ENCODE measurements at regions not wholly inside any gene's neighbourhood (a gene's known extent, or its start where the extent isn't known, plus 50 kb on each side); places are given as distances from the start of the nearest gene placed in this dataset.

GRCh38 chr5:58299256-58299655, 160.6 kb downstream of the PLK2 start:
- TF ChIP-seq, protein P1, sequence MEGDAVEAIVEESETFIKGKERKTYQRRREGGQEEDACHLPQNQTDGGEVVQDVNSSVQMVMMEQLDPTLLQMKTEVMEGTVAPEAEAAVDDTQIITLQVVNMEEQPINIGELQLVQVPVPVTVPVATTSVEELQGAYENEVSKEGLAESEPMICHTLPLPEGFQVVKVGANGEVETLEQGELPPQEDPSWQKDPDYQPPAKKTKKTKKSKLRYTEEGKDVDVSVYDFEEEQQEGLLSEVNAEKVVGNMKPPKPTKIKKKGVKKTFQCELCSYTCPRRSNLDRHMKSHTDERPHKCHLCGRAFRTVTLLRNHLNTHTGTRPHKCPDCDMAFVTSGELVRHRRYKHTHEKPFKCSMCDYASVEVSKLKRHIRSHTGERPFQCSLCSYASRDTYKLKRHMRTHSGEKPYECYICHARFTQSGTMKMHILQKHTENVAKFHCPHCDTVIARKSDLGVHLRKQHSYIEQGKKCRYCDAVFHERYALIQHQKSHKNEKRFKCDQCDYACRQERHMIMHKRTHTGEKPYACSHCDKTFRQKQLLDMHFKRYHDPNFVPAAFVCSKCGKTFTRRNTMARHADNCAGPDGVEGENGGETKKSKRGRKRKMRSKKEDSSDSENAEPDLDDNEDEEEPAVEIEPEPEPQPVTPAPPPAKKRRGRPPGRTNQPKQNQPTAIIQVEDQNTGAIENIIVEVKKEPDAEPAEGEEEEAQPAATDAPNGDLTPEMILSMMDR (IDR thresholded peaks at IDR 0.05): no peak
- no peak for TF ChIP-seq POLR2AphosphoS5 (IDR thresholded peaks at IDR 0.05; ENCODE audit: low read depth, low read length)
- no peak for TF ChIP-seq TCF7L2 (IDR thresholded peaks at IDR 0.05; ENCODE audit: low read depth, low read length)
- TF ChIP-seq, protein P2, sequence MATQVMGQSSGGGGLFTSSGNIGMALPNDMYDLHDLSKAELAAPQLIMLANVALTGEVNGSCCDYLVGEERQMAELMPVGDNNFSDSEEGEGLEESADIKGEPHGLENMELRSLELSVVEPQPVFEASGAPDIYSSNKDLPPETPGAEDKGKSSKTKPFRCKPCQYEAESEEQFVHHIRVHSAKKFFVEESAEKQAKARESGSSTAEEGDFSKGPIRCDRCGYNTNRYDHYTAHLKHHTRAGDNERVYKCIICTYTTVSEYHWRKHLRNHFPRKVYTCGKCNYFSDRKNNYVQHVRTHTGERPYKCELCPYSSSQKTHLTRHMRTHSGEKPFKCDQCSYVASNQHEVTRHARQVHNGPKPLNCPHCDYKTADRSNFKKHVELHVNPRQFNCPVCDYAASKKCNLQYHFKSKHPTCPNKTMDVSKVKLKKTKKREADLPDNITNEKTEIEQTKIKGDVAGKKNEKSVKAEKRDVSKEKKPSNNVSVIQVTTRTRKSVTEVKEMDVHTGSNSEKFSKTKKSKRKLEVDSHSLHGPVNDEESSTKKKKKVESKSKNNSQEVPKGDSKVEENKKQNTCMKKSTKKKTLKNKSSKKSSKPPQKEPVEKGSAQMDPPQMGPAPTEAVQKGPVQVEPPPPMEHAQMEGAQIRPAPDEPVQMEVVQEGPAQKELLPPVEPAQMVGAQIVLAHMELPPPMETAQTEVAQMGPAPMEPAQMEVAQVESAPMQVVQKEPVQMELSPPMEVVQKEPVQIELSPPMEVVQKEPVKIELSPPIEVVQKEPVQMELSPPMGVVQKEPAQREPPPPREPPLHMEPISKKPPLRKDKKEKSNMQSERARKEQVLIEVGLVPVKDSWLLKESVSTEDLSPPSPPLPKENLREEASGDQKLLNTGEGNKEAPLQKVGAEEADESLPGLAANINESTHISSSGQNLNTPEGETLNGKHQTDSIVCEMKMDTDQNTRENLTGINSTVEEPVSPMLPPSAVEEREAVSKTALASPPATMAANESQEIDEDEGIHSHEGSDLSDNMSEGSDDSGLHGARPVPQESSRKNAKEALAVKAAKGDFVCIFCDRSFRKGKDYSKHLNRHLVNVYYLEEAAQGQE (IDR thresholded peaks at IDR 0.05; ENCODE audit: insufficient read depth in 1 of 2, low read depth in 2 of 2, low read length in 1 of 2): no peak
- no peak for TF ChIP-seq SIN3A (IDR thresholded peaks at IDR 0.05; ENCODE audit: borderline replicate concordance, insufficient read depth, low read depth, low read length)

All from Panc1 (cell line).